Sigmoid colon (tissue), 4 donors: ENCODE measurements at regions not wholly inside any gene's neighbourhood (a gene's known extent, or its start where the extent isn't known, plus 50 kb on each side); places are given as distances from the start of the nearest gene placed in this dataset.

Source experiments
- POLR2A ChIP-seq, 2 donors: fragments of 450-650 bp; IDR thresholded peaks; one replicate each; pipeline ENCODE4 v1.6.1; 2016; ENCODE audit warnings: antibody characterized with exemption in 2 of 2, mild to moderate bottlenecking in 2 of 2, moderate library complexity in 2 of 2
- POLR2AphosphoS5 ChIP-seq, 4 donors: sonication (generic); formaldehyde crosslinking; IDR thresholded peaks; one replicate each; pipeline ENCODE4 v1.6.1; 2017; ENCODE audit warnings: antibody characterized with exemption in 4 of 4

DNA sequence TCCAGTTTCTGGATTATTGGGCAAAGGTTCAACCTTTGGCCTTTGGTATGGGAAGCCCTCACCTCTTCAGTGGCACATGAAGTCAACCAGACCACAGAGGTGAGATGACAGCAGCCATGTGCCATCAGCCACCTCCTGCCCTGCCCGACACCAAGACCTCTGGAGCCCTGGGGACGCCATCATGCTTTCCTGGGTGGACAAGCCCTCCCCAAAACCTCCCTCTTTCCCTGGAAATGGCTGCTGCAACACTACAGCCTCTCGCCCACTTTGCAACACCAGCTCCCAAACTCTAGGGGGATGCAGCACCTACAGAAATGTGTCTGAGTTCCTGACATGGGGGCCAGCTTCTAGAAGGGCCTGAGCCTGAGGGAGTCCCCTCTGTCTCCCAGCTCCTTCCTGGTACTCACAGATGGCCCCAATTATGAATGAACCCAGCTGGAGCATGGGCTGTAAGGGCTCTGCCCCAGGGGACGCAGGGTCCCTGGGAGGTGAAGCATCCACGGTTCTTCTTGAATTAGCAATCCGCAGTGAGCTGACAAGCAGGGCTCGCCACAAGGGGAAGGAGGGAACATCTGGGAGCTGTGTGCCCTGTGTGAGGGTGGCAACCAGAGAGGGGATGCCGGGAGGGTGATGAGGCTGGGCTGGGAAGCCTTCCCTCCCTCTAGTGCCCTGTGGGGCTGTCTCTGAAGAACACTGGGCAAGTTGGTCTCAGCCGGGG is 268.5 kb upstream of the HDAC4 start:
- TF ChIP-seq POLR2A (IDR thresholded peaks at IDR 0.05) (no peak), POLR2AphosphoS5 (IDR thresholded peaks at IDR 0.05) (no peak)
